HT-29 (cell line): ENCODE measurements at regions not wholly inside any gene's neighbourhood (a gene's known extent, or its start where the extent isn't known, plus 50 kb on each side); places are given as distances from the start of the nearest gene placed in this dataset.
"Not testable (repeated sequence)": the region's sequence is repeated elsewhere in the genome, so short reads cannot be mapped to it uniquely, and the experiment has no call there.

ENCODE experiments used
- DNase-seq: peaks from one replicate; pipeline ENCODE4 v3.0.0-alpha.2; 2015; ENCODE audit warnings: low spot score

GRCh38 chr2:219832904-219833303 is 205.5 kb downstream of the SLC4A3 start:
- DNase-seq = no peak

GRCh38 chr2:219835493-219835892 is 208.1 kb downstream of the SLC4A3 start:
- no peak for DNase-seq

GRCh38 chr2:219836647-219837177 is 209.3 kb downstream of the SLC4A3 start:
- peak; percentile 63 for DNase-seq

GRCh38 chr2:219844401-219845091 is 217.1 kb downstream of the SLC4A3 start:
- no peak for DNase-seq

GRCh38 chr2:219848882-219849281 is 221.5 kb downstream of the SLC4A3 start:
- DNase-seq = no peak

GRCh38 chr2:219851169-219851568 is 223.7 kb downstream of the SLC4A3 start:
- no peak for DNase-seq

- DNase-seq = no peak
Measured at GRCh38 chr2:219851801-219852481, 224.5 kb downstream of the SLC4A3 start.

GRCh38 chr2:219852626-219853025 is 225.2 kb downstream of the SLC4A3 start:
- DNase-seq = no peak

- DNase-seq = no peak
Measured at GRCh38 chr2:219856602-219857001, 229.2 kb downstream of the SLC4A3 start.

- no peak for DNase-seq
Measured at GRCh38 chr2:219857751-219858150, 230.3 kb downstream of the SLC4A3 start.

- DNase-seq = no peak
Measured at GRCh38 chr2:219861307-219861706, 233.9 kb downstream of the SLC4A3 start.

- DNase-seq = no peak
Measured at GRCh38 chr2:219864154-219864553, 236.7 kb downstream of the SLC4A3 start.

- no peak for DNase-seq
Measured at GRCh38 chr2:219868635-219869034, 241.2 kb downstream of the SLC4A3 start.

- DNase-seq = no peak
Measured at GRCh38 chr2:219870041-219870440, 242.6 kb downstream of the SLC4A3 start.

GRCh38 chr2:219871351-219871750 is 243.9 kb downstream of the SLC4A3 start:
- DNase-seq = no peak

GRCh38 chr2:219875036-219875435 is 247.6 kb downstream of the SLC4A3 start:
- DNase-seq = no peak

- not testable (repeated sequence) for DNase-seq
Measured at GRCh38 chr2:219875986-219876385, 248.6 kb downstream of the SLC4A3 start.

- no peak for DNase-seq
Measured at GRCh38 chr2:219876931-219877330, 249.5 kb downstream of the SLC4A3 start.

GRCh38 chr2:219877728-219878127 is 250.3 kb downstream of the SLC4A3 start:
- no peak for DNase-seq

- no peak for DNase-seq
Measured at GRCh38 chr2:219878516-219878915, 251.1 kb downstream of the SLC4A3 start.

- no peak for DNase-seq
Measured at GRCh38 chr2:219881851-219882250, 254.4 kb downstream of the SLC4A3 start.

GRCh38 chr2:219886615-219887014 is 259.2 kb downstream of the SLC4A3 start:
- no peak for DNase-seq

GRCh38 chr2:219887870-219888269 is 260.4 kb downstream of the SLC4A3 start:
- no peak for DNase-seq
